ACHN (cell line): ENCODE measurements at regions not wholly inside any gene's neighbourhood (a gene's known extent, or its start where the extent isn't known, plus 50 kb on each side); places are given as distances from the start of the nearest gene placed in this dataset.

Experiments
- DNase-seq: peaks from one replicate; pipeline ENCODE4 v3.0.0-alpha.2; 2015
- in situ Hi-C: cut with HindIII; loops from 2 replicates; pipeline ENCODE4 v1.10.0; 2017; ENCODE audit warnings: low sequenced_read_pairs, low pct_ligation_motif_present, low pct_unique_long_range_greater_than_20kb

DNA sequence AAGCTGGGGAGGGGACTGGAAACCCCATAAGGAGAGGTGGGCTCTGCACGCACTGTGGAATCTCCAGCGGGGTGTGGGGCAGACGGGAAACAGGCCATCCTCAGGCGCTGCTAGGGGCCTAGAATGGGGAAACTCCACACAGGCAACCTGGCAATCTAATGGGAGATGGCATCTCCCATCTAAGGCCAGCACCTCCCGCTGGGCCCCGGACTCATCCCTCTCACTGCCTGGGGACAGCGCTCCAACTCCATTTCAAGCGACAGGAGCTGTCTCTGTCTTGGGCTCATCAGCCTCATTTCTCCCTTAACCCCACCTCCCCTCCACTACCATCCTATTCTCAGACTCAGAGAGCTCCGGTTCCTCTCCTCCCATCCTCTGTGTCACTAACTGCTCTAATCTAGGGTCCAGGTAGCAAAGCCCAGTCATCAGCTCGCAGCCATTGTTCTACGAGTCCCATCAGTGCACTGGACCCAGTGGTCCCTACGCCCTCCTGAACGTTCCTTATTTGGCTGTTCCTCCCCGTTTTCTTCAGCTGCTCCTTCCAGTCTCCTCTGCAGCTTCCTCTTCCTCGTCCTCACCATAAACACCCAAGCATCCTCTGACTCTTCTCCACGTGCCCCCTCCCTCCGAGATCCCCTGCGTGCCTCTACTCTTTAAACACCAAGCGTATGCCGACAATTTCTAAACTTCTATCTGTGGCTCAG, 93.4 kb upstream of the CASZ1 start:
- in situ Hi-C loops, result no loop called here
- no peak for DNase-seq

DNA sequence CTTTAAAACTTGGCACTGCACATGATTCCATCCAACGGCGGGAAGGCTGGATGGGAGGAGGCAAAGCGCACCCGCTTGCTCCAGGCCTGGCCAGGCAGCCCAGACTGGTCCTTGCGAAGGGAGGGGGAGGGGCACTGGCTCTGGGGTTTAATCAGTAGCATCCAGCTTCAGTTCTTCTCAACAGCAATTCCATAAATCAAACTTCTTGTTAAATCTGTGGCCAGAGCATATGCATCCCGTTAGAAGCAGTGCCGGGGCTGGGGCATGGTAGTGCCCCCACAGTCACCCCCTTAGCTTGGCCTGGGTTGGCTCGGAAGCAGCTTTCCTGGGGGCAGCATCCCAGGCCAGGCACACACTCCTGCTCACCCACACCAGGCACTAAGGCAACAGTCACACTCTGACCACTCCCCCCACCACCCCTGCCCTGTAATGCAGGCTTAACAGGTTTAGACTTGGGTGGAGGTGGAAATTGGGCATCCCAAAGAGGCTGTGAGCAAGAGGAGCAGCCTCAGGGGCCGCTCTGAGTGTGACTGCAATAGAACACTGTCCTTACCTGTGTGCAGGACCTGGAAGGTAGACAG, 94.1 kb upstream of the CASZ1 start:
- DNase-seq, result no peak
- in situ Hi-C loops, result no loop called here

DNA sequence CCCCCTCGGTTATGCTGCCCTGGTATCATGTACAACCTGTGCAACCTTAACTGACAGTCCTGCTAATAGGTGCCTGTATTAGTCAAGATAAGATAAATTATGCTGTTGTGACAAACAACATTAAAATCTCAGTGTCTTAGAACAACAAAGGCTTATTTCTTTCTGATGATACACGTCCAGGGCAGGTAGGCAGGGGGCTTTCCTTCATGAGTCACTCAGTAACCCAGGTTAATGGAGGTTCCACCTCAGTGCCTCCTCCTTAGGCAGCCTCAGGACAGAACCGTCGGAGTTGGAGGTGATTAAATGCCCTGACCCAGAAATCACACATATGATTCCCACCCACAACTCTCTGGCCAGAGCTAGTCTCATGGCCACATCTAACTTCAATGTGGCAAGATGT, 94.6 kb upstream of the CASZ1 start:
- no peak for DNase-seq
- in situ Hi-C loops, result no loop called here

DNA sequence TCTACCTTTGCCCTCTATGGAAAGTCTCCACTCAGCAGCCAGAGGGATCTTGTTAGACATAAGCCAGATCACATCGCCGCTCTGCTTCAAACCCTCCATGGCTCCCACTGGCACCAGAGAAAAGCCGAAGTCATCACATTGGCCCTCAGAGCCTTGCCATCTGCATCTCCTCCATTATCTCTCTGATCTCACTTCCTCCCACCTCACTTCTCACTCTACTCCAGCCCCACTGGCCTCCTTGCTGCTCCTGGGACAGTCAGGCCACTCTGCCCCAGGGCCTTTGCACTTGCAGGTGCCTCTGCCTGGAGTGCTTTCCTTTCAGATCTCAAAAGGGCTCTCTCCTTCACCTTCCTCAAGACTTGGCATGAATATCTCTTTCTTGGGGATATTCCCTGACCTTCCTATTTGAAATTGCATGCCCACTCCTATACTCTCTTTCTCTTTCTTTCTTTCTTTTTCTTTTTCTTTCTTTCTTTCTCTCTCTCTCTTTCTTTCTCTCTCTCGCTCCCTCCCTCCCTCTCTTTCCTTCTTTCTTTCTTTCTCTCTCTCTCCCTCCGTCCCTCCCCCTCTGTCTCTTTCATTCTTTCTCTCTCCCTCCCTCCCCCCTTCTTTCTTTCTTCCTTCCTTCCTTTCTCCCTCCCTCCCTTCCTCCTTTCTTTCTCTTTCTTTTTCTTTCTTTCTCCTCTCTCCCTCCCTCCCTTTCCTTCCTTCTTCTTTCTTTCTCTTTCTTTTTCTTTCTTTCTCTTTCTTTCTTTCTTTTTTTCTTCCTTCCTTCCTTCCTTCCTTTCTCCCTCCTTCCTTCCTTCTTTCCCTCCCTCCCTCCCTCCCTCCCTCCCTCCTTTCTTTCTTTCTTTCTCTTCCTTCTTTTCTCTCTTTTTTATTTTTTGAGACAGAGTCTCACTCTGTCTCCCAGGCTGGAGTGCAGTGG, 96.0 kb upstream of the CASZ1 start:
- in situ Hi-C loops, result no loop called here
- no peak for DNase-seq

GRCh38 chr1:10895621-10896020, 99.2 kb upstream of the CASZ1 start:
- no peak for DNase-seq

GRCh38 chr1:10896673-10897072, 100.2 kb upstream of the CASZ1 start:
- in situ Hi-C loops, result no loop called here
- no peak for DNase-seq

More at GRCh38 chr1:10895621-10896020, 99.2 kb upstream of the CASZ1 start:
- in situ Hi-C loops, result no loop called here

DNA sequence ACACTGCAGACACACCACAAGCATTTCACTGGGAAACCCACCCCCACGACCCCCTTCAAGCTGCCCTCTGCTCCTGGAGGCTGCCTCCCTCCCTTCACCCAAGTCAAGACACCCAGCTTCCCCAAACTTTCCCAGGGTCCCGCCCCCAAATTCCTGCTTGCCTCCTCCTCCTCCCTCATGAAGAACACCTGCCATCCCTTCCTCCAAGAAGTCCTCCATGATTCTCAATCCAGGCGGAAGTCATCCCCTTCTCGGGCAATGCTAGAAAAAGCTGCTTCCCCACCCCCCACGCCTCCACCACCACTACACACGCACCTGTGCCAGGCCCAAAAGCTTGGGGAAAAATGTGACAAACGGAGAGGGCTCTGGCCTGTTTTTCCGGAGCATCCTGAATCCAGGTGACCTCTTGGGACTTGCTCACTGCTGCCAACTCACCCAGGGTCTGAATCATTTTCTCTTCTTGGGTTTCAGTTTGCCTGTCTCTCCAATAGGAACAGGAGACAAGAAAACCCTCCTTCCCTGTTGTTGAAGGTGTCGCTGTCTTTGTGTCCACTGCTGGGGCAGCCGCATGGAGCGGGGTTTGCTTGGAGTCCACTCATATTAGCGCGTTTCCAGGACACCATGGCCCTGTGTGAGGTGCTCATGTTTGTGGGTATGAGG, 101.0 kb upstream of the CASZ1 start:
- no peak for DNase-seq
- in situ Hi-C loops, result no loop called here

- no peak for DNase-seq
- in situ Hi-C loops, result no loop called here
Measured at GRCh38 chr1:10897981-10898728, 101.7 kb upstream of the CASZ1 start.

GRCh38 chr1:10898921-10899320, 102.5 kb upstream of the CASZ1 start:
- in situ Hi-C loops, result no loop called here
- DNase-seq, result no peak

GRCh38 chr1:10899490-10900250, 103.2 kb upstream of the CASZ1 start:
- in situ Hi-C loops, result no loop called here

DNA sequence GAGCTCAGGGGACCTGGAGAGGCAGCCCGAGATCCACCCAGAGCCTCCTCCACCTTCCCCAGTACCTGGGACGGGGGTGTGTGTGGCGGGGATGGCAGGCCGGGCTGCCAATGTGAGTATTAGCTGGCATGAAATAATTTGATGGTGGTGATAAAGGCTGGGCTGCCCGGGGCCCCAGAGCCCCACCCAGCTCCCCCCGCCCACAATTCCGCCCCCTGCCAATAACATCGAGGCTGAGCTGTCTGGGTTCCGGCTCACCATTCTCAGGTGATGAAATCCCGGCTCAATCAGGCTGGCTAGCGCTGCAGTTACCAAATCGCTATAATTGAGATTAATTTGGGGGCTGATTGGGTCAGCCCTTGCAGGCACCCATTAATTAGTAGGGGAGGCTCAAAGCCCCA, 103.8 kb upstream of the CASZ1 start:
- no peak for DNase-seq
- in situ Hi-C loops, result no loop called here

More at GRCh38 chr1:10899490-10900250, 103.2 kb upstream of the CASZ1 start:
- no peak for DNase-seq

GRCh38 chr1:10900691-10901090, 104.2 kb upstream of the CASZ1 start:
- in situ Hi-C loops, result no loop called here
- no peak for DNase-seq

- in situ Hi-C loops, result no loop called here
- DNase-seq, result no peak
Measured at GRCh38 chr1:10901091-10901890, 104.8 kb upstream of the CASZ1 start.

- in situ Hi-C loops, result no loop called here
- no peak for DNase-seq
Measured at GRCh38 chr1:10901891-10902805, 105.7 kb upstream of the CASZ1 start.

GRCh38 chr1:10903421-10903820, 107.0 kb upstream of the CASZ1 start:
- no peak for DNase-seq
- in situ Hi-C loops, result no loop called here

DNA sequence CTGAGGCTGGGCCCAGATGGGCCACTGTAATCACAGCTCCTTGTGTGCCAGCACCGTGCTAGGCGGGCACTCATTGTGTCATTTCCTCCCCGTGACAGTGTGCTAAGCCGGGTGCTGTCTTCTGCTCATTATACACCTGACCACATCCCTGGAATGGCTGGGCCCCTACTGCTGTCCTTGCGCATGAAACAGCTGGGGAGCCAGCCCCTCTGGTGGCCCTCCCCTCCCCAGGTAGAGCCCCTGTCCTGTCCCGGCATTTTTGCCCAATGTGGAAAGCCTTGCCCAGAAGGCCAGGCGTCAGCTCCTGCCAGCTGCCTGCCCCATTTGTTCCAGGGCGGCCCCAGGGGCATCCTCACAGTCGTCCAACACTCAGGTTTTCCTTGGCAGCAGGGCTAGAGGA, 107.4 kb upstream of the CASZ1 start:
- in situ Hi-C loops, result no loop called here

More for the DNA sequence above, 107.4 kb upstream of the CASZ1 start:
- DNase-seq, result no peak
